ENCODE measurements at regions not wholly inside any gene's neighbourhood (a gene's known extent, or its start where the extent isn't known, plus 50 kb on each side); places are given as distances from the start of the nearest gene placed in this dataset.

DNA sequence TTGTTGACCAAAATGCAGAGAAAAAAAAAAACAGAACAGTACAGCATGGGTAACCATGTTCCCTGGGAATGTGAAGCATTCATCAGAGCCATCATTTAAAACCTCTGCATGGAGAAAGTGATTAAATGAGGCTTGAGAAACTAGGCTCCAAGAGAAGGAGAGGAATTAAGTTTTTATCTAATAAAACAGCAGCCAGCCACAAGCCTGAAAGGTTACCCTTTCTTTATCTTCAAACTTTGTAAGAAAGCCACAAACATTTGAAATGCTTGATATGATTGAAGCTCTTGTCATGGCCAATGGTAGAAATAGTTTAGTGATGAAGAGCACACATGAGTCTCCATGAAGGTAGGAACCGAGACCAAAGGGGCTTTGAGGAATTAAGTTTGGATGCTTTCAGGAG, 144.9 kb upstream of the SYT1 start:
- dilution Hi-C loops (cut with MboI; ENCODE audit: extremely low pct_ligation_motif_present, low sequenced_read_pairs) = no loop called here
- Histone ChIP-seq H4K20me1 (replicated peaks; ENCODE audit: control insufficient read depth, extremely low read depth, insufficient read depth, low read length) (no peaks in the 10 kb centered on the region), H3K4me2 (ENCODE audit: insufficient read depth, low read length) (no peak overlapping the region), H3K27me3 (ENCODE audit: control insufficient read depth in 2 of 2, insufficient read depth in 2 of 2, low read length in 2 of 2) (no peaks in the 10 kb centered on the region), H3K9me1 (replicated peaks; ENCODE audit: control insufficient read depth, extremely low read depth, insufficient read depth, low read length) (no peaks in the 10 kb centered on the region), H3K4me1 (ENCODE audit: control insufficient read depth, extremely low read depth, insufficient read depth, low read length) (peaks cover 8% of the 10 kb centered on the region), H3K36me3 (ENCODE audit: control insufficient read depth in 2 of 2, extremely low read depth in 1 of 2, insufficient read depth in 2 of 2, low read length in 2 of 2) (no peaks in the 10 kb centered on the region), H3K27ac (ENCODE audit: insufficient read depth, low read depth, low read length) (no peak overlapping the region), H3K9ac (replicated peaks; ENCODE audit: extremely low read depth, insufficient read depth, low read length) (no peak overlapping the region), H3K79me2 (ENCODE audit: control insufficient read depth, insufficient read depth, low read length) (no peaks in the 10 kb centered on the region), H3K4me3 (replicated peaks in 1 of 3; ENCODE audit: insufficient read depth in 1 of 3, low read depth in 1 of 3, low read length in 3 of 3) (no peak overlapping the region), H3K9me3 (replicated peaks; ENCODE audit: control insufficient read depth, insufficient read depth, low read length) (no peaks in the 10 kb centered on the region), H2AFZ (ENCODE audit: low read depth, low read length) (no peak overlapping the region)
- no peak for DNase-seq (ENCODE audit: low read depth, low spot score)
- ChIA-PET CTCF (no interaction called here), POLR2A (no interaction called here)
- no peak for FAIRE-seq
- BruUV-seq (replicated peaks) = no TSS peak
- intact Hi-C loops (cut with micrococcal nuclease) = no loop called here
- no peak for TF ChIP-seq POLR2A (IDR thresholded peaks at IDR 0.05; ENCODE audit: low read depth, low read length)
- TF ChIP-seq, protein P1, sequence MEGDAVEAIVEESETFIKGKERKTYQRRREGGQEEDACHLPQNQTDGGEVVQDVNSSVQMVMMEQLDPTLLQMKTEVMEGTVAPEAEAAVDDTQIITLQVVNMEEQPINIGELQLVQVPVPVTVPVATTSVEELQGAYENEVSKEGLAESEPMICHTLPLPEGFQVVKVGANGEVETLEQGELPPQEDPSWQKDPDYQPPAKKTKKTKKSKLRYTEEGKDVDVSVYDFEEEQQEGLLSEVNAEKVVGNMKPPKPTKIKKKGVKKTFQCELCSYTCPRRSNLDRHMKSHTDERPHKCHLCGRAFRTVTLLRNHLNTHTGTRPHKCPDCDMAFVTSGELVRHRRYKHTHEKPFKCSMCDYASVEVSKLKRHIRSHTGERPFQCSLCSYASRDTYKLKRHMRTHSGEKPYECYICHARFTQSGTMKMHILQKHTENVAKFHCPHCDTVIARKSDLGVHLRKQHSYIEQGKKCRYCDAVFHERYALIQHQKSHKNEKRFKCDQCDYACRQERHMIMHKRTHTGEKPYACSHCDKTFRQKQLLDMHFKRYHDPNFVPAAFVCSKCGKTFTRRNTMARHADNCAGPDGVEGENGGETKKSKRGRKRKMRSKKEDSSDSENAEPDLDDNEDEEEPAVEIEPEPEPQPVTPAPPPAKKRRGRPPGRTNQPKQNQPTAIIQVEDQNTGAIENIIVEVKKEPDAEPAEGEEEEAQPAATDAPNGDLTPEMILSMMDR (IDR thresholded peaks at IDR 0.05; ENCODE audit: extremely low read depth in 1 of 2, insufficient read depth in 1 of 2, low read depth in 1 of 2, low read length in 2 of 2) = no peak
- no peak for TF ChIP-seq JUN (IDR thresholded peaks at IDR 0.05; ENCODE audit: borderline replicate concordance, insufficient read depth, insufficient read length, low read depth)
- no peak for TF ChIP-seq POLR2AphosphoS5 (IDR thresholded peaks at IDR 0.05; ENCODE audit: insufficient read depth, low read depth, low read length)
- no peak for TF ChIP-seq GATA2 (IDR thresholded peaks at IDR 0.05; ENCODE audit: insufficient read depth, insufficient read length, low read depth, low read length)

DNA sequence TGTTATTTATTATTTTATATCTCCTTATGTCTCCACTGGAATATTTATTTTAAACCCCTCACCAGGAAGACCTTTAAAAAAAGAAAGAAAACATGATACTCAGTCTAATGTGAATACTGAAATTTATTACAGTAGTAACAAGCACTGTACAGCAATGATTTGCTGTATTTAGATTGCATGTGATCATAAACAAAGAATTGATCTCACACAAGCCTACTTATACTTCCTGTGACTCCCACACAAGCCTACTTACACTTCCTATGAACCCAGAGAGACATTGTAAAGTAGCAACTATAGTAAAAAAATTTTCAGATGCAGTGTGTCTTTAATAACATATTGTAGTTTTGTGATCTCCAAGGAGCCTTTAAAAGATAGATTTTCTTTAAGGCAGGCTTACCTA, 142.7 kb upstream of the SYT1 start:
- H3K27ac ChIP-seq (ENCODE audit: insufficient read depth, low read depth, low read length) = peak overlapping the region; percentile 32
- no peaks in the 10 kb centered on the region for H3K27me3 ChIP-seq (ENCODE audit: control insufficient read depth in 2 of 2, insufficient read depth in 2 of 2, low read length in 2 of 2)
- dilution Hi-C loops (cut with MboI; ENCODE audit: extremely low pct_ligation_motif_present, low sequenced_read_pairs) = no loop called here
- ChIA-PET POLR2A (no interaction called here), CTCF (no interaction called here)
- no peaks in the 10 kb centered on the region for H4K20me1 ChIP-seq (replicated peaks; ENCODE audit: control insufficient read depth, extremely low read depth, insufficient read depth, low read length)
- FAIRE-seq (peak; percentile 52), DNase-seq (ENCODE audit: low read depth, low spot score) (peak; percentile 50)
- TF ChIP-seq FOS (IDR thresholded peaks at IDR 0.05; ENCODE audit: borderline replicate concordance, insufficient read depth, low read length) = no peak
- TF ChIP-seq EZH2 (IDR thresholded peaks at IDR 0.05; ENCODE audit: borderline replicate concordance, low read depth, low read length, severe bottlenecking) = no peak
- no peak overlapping the region for H3K4me3 ChIP-seq (replicated peaks in 1 of 3; ENCODE audit: insufficient read depth in 1 of 3, low read depth in 1 of 3, low read length in 3 of 3)
- H3K9ac ChIP-seq (replicated peaks; ENCODE audit: extremely low read depth, insufficient read depth, low read length) = no peak overlapping the region
- no peaks in the 10 kb centered on the region for H3K9me1 ChIP-seq (replicated peaks; ENCODE audit: control insufficient read depth, extremely low read depth, insufficient read depth, low read length)
- no TSS peak for BruUV-seq (replicated peaks)
- H3K4me2 ChIP-seq (ENCODE audit: insufficient read depth, low read length) = peak overlapping the region; percentile 74
- no peaks in the 10 kb centered on the region for H3K36me3 ChIP-seq (ENCODE audit: control insufficient read depth in 2 of 2, extremely low read depth in 1 of 2, insufficient read depth in 2 of 2, low read length in 2 of 2)
- peak overlapping the region; percentile 93 for H2AFZ ChIP-seq (ENCODE audit: low read depth, low read length)
- no peaks in the 10 kb centered on the region for H3K9me3 ChIP-seq (replicated peaks; ENCODE audit: control insufficient read depth, insufficient read depth, low read length)
- no peaks in the 10 kb centered on the region for H3K79me2 ChIP-seq (ENCODE audit: control insufficient read depth, insufficient read depth, low read length)
- peaks cover 8% of the 10 kb centered on the region for H3K4me1 ChIP-seq (ENCODE audit: control insufficient read depth, extremely low read depth, insufficient read depth, low read length)
- intact Hi-C loops (cut with micrococcal nuclease) = no loop called here
